ENCODE measurements at regions not wholly inside any gene's neighbourhood (a gene's known extent, or its start where the extent isn't known, plus 50 kb on each side); places are given as distances from the start of the nearest gene placed in this dataset.

- Histone ChIP-seq H3K27me3 (ENCODE audit: control insufficient read depth, insufficient read depth, low read length, poor library complexity, severe bottlenecking) (no peaks in the 10 kb centered on the region), H3K27ac (ENCODE audit: low read depth, low read length) (no peak overlapping the region), H3K4me1 (ENCODE audit: control insufficient read depth, insufficient read depth, low read length) (no peaks in the 10 kb centered on the region), H3K36me3 (ENCODE audit: control insufficient read depth, insufficient read depth, low read length) (peaks cover 87% of the 10 kb centered on the region), H3K9ac (ENCODE audit: extremely low read depth, low read length, poor library complexity, severe bottlenecking) (no peak overlapping the region), H3K9me3 (ENCODE audit: control insufficient read depth, low read length) (peaks cover 7% of the 10 kb centered on the region), H3K4me3 (ENCODE audit: low read length) (no peak overlapping the region)
- Mint-ChIP-seq H3K27ac (no peak overlapping the region), H3K9me3 (peaks cover 13% of the 10 kb centered on the region), H3K27me3 (ENCODE audit: insufficient read depth) (no peaks in the 10 kb centered on the region), H3K4me1 (no peaks in the 10 kb centered on the region), H3K4me3 (no peak overlapping the region), H3K36me3 (ENCODE audit: low read depth) (peaks cover 41% of the 10 kb centered on the region)
- no peak for DNase-seq
- WGBS, 2 experiments (ENCODE audit: insufficient coverage in 1 of 2, insufficient read length in 1 of 2), result 94 to 95% methylated on average over 6 to 9 of the region's 9 CpGs
- no peak for TF ChIP-seq CTCF (conservative IDR thresholded peaks at IDR 0.05)
Measured at GRCh38 chr19:5211217-5211822, 129.3 kb downstream of the PTPRS start.

GRCh38 chr19:5210556-5210955 lies 130.1 kb downstream of the PTPRS start:
- no peak for TF ChIP-seq CTCF (conservative IDR thresholded peaks at IDR 0.05)
- Histone ChIP-seq H3K36me3 (ENCODE audit: control insufficient read depth, insufficient read depth, low read length) (peaks cover 87% of the 10 kb centered on the region), H3K27ac (ENCODE audit: low read depth, low read length) (no peak overlapping the region), H3K4me1 (ENCODE audit: control insufficient read depth, insufficient read depth, low read length) (no peaks in the 10 kb centered on the region), H3K9ac (ENCODE audit: extremely low read depth, low read length, poor library complexity, severe bottlenecking) (no peak overlapping the region), H3K9me3 (ENCODE audit: control insufficient read depth, low read length) (peaks cover 7% of the 10 kb centered on the region), H3K27me3 (ENCODE audit: control insufficient read depth, insufficient read depth, low read length, poor library complexity, severe bottlenecking) (no peaks in the 10 kb centered on the region), H3K4me3 (ENCODE audit: low read length) (no peak overlapping the region)
- 93% methylated on average over 17 to 23 of the region's 23 CpGs for WGBS, 2 experiments (ENCODE audit: insufficient coverage in 1 of 2, insufficient read length in 1 of 2)
- Mint-ChIP-seq H3K9me3 (peaks cover 13% of the 10 kb centered on the region), H3K36me3 (ENCODE audit: low read depth) (peaks cover 38% of the 10 kb centered on the region), H3K4me3 (no peak overlapping the region), H3K27me3 (ENCODE audit: insufficient read depth) (no peaks in the 10 kb centered on the region), H3K27ac (no peak overlapping the region), H3K4me1 (no peaks in the 10 kb centered on the region)
- DNase-seq, result no peak

GRCh38 chr19:5207806-5208205 lies 132.8 kb downstream of the PTPRS start:
- no peak for TF ChIP-seq CTCF (conservative IDR thresholded peaks at IDR 0.05)
- H3K27me3 Mint-ChIP-seq (ENCODE audit: insufficient read depth), result no peaks in the 10 kb centered on the region
- no peak overlapping the region for H3K4me3 ChIP-seq (ENCODE audit: low read length)
- no peak overlapping the region for H3K9ac ChIP-seq (ENCODE audit: extremely low read depth, low read length, poor library complexity, severe bottlenecking)
- H3K36me3 Mint-ChIP-seq (ENCODE audit: low read depth), result peaks cover 33% of the 10 kb centered on the region
- H3K4me1 ChIP-seq (ENCODE audit: control insufficient read depth, insufficient read depth, low read length), result no peaks in the 10 kb centered on the region
- WGBS, 2 experiments (ENCODE audit: insufficient coverage in 1 of 2, insufficient read length in 1 of 2), result 96 to 97% methylated on average over 13 to 17 of the region's 17 CpGs
- H3K9me3 Mint-ChIP-seq, result peaks cover 23% of the 10 kb centered on the region
- no peak for DNase-seq
- H3K27ac Mint-ChIP-seq, result no peak overlapping the region
- no peaks in the 10 kb centered on the region for H3K27me3 ChIP-seq (ENCODE audit: control insufficient read depth, insufficient read depth, low read length, poor library complexity, severe bottlenecking)
- H3K36me3 ChIP-seq (ENCODE audit: control insufficient read depth, insufficient read depth, low read length), result peaks cover 65% of the 10 kb centered on the region
- peaks cover 9% of the 10 kb centered on the region for H3K9me3 ChIP-seq (ENCODE audit: control insufficient read depth, low read length)
- no peak overlapping the region for H3K27ac ChIP-seq (ENCODE audit: low read depth, low read length)
- no peaks in the 10 kb centered on the region for H3K4me1 Mint-ChIP-seq
- no peak overlapping the region for H3K4me3 Mint-ChIP-seq
